ENCODE measurements at regions not wholly inside any gene's neighbourhood (a gene's known extent, or its start where the extent isn't known, plus 50 kb on each side); places are given as distances from the start of the nearest gene placed in this dataset.

DNA sequence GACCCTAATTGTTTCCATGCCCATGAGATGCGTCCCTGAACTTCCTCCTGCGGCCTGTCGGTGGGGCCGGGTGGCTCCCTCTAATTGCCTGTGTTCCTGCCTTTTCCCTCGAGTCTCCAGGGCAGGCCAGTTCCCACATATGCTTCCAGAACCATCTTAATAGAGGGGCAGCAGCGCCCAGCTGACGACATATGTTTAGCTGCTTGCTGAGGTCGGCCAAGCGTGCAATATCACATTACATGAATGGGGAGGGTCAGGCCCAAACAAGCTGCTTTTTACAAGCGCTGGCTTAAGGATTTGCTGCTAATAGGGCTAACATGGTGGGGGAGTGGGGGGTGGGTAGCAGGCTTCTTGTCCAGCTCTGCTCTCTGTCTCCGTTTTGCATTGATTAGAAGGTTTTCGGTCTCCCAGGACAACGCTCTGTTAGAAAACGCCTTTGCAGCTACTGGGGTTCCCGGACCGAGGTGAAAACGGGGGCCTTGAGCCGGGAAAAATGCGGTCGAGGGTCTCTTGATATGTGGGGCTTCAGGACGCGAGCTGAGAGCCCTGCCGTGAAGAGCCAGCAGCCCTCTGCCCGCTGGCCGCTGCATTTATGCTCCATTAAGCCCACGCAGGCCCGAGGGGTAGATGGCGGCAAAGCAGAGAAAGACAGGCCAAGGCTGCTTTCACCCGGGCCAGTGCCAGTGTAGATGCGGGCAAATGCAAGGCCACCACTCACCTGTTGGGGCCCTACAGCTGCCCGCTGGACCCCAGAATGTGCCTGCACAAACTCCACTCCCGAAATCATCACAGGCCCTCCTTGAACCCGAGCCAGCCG is 308.5 kb downstream of the BMP7 start:
- DNase-seq (ENCODE audit: low spot score): no peak

- no peak for DNase-seq (ENCODE audit: low spot score)
Measured at GRCh38 chr20:56964901-56965300, 301.5 kb downstream of the BMP7 start.

DNA sequence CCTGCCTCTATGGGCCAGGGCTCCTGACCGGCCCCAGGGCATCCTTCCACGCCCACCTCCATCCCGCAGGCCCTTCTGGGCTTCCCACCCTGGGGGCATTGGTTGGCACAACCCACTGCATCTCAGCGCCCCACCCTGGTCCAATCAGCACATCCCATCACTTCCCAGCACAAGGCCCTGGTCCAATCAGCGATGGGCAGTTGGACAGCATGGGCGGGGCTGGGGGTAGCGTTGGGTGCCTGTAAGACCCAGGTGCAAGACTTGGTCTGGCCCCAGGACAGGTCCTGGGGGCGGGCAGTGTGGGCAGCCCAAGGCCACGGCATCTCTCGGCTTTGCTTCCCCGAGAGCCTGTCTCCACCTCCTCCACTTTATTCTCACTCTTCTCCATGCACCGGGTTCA is 298.5 kb downstream of the BMP7 start:
- DNase-seq (ENCODE audit: low spot score): no peak

GRCh38 chr20:56968376-56969048 is 297.9 kb downstream of the BMP7 start:
- DNase-seq (ENCODE audit: low spot score): no peak

DNA sequence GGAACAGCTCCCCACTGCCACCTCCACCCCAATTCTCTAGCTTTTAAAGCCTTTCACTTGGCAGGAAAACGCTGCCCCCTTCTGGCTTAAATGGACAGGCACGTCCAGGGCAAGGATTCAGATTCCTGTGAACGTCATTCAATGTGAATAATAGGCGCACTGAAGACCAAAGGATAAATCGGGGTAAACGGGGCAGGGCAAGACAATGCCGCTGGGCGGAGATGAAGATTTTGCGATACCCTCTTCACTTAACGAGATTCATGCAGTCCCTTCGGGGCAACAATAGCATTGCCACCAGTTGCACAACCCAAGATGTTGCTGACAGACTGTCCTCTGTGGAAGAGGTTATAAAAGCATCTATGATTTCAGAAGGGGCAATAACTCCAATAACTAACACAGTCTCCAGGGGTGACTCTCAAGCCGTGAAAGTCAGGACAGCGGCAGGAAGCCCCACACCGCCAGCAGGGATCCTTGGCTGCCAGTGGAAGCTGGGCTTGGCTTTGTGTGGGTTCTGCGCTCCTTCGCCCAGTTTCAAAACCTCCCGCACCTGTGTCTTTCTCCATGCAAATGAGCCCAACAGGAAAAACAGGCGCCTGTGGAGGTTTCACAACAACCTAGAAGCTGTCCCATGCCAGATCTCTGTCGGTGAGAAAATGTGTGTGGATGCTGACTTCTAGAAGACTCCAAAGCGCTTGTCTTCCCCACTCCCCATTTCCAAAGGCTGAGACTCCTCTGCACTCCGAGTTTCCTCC is 291.8 kb downstream of the BMP7 start:
- DNase-seq (ENCODE audit: low spot score): peak; percentile 28

DNA sequence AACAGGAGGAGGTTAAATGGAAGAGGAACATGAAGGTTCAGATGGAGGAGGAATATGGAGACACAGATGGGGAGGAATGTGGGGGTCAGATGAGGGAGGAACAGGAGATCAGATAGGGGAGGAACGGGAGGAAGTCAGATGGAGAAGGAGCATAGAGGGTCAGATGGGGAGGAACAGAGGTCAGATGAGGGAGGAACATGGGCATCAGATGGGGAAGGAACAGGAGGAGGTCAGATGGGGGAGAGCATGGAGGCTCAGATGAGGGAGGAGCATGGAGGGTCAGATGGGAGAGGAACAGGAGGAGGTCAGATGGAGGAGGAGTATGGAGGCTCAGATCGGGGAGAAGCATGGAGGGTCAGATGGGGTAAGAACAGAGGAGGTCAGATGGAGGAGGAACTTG is 290.6 kb downstream of the BMP7 start:
- DNase-seq (ENCODE audit: low spot score): no peak

DNA sequence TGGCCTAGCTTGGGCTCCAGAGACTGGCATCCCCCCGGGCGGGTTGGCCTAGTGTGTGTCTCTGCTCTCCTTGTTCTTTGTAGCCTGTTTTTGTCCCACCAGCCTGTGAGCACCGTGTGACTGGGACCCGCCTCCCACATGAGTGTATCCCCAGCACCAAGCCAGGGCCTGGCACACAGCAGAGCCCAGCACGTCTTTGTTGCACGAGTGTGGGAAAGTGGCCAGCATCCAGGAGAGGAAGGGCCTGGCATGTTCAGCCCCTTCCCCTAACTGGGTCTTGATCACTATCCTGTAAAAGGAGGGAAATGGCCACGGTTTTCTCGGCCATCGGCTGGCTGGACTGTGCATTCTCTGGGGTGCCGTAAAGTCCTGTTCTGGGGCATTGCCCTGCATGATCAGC is 290.1 kb downstream of the BMP7 start:
- DNase-seq (ENCODE audit: low spot score): no peak

DNA sequence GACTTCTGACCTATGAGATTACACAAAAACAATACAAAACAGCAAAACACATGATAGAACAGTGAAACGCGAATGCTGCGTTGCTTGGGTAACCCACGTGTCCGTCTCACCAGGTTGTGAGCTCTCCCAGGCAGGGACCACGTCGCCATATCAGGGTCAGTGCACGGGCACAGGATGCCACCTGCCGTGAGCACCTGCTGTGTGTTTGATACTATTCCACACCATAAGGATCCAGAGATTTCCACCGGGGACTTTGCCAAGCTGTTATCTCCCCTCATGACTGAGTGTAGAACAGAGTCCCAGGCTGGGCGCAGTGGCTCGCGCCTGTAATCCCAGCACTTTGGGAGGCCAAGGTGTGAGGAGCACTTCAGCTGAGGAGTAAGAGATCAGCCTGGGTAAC is 288.0 kb downstream of the BMP7 start:
- DNase-seq (ENCODE audit: low spot score): no peak

DNA sequence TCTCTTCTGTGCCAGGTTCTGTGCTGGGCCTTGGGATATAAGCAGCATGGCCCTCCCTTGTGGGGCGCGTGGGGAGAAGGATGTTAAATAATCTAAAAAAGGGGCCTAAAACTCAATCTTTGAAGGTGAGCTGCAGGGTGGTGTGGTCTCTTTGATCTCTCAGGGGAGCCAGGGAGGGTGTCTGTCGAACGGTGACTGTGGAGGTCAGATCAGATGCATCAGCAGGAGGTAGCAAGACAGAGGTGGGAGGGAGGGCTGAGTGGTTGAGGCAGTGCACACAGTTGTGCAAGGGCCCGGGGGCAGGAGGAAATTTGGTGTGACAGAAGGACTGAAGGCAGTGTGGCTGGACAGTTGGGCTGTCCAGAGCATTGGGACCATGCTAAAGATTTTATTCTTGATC is 287.3 kb downstream of the BMP7 start:
- DNase-seq (ENCODE audit: low spot score): no peak

- DNase-seq (ENCODE audit: low spot score): no peak
Measured at GRCh38 chr20:56981301-56981700, 285.1 kb downstream of the BMP7 start.

GRCh38 chr20:56983813-56984212 is 282.6 kb downstream of the BMP7 start:
- no peak for DNase-seq (ENCODE audit: low spot score)

- no peak for DNase-seq (ENCODE audit: low spot score)
Measured at GRCh38 chr20:56985066-56985685, 281.3 kb downstream of the BMP7 start.

DNA sequence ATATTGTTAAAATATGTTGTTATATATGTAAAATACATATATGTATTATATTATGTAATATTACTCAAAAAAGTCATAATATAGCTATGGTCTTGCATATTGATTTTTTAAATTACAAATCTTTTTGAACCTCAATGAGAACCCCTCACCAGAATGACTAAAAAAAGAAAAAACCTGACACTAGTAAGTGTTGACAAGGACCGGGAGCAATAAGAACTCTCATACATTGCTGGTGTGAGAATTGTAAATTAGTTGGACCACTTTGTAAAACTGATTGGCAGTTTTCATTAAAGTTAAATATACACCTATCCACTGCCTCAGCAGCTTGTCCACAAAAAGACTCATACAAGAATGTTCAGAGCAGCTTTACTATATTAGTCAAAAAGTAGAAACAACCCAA is 280.0 kb downstream of the BMP7 start:
- DNase-seq (ENCODE audit: low spot score): no peak

DNA sequence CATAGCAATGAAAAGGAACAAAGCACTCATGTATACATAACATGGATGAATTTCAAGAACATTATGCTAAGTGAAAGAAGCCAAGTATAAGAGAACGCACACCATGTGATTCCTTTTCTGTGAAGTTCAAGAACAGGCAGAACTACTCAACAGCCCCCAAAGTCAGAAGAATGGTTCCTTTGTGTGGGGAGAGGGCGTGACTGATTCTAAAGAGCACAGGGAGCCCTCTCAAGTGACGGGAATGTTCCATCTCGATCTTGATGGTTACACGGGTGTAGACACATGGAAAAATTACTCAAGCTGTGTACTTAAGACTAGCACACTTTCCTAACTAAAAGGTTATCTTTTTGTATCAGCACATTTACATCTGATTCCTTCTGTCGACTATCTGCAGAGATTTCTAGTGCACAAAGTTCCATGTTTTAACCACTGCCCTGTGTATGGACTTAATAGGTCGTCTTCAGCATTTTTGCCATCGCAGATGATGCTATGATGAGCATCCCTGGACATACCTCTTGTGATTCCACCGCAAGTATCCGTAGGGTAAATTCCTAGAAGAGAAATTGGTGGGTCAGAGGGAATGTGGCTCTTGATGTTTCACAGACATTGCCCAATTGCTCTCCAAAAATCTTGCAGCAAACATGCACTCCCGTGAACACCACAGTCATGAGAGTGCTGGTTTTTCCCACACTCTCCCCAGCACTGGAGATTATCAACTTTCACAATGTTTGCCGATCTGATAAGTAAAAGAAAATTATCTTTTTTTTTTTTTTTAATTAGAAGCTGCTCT is 279.3 kb downstream of the BMP7 start:
- no peak for DNase-seq (ENCODE audit: low spot score)

GRCh38 chr20:56987986-56988385 is 278.5 kb downstream of the BMP7 start:
- DNase-seq (ENCODE audit: low spot score): no peak

DNA sequence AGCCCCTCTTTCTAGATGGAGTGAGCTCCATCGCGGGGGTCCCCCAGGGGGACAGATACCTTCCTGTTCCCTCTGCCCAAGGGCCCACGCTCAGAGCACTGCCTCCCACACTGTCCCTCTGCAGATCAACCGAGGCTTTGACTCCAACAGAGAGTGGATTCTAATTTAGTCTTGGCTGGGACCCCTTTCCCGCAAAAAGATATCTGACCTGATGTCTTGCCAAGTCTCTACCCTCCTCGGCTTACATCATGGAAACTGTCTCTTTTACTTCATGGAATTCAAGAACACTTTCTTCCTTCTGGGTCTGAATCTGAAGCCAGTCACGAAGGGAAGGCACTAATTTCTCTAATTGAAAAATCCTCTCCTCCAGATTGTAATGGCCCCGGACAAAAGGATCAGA is 278.0 kb downstream of the BMP7 start:
- DNase-seq (ENCODE audit: low spot score): no peak

- DNase-seq (ENCODE audit: low spot score): no peak
Measured at GRCh38 chr20:56989516-56989915, 276.9 kb downstream of the BMP7 start.

GRCh38 chr20:56993020-56993559 is 273.4 kb downstream of the BMP7 start:
- DNase-seq (ENCODE audit: low spot score): no peak

- DNase-seq (ENCODE audit: low spot score): no peak
Measured at GRCh38 chr20:56994006-56994405, 272.4 kb downstream of the BMP7 start.

DNA sequence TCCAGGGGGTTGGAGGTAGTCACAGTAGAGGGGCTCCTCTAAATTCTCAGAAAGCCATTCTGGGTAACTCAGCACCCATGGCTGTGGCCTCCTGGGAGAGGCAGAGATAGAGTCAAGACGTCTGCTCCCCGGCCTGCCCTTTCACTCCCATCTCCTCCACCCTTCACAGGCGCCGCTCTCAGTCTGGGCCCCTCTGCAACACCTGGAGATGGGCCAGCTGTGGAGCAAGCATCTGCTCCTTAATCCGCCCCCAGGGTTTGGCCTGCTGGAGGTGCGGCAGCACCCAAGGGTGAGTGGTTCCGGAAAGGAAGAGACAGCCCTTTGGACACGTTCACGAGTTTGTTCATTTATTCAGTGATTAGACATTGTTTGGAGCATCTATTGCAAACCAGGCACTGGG is 271.3 kb downstream of the BMP7 start:
- DNase-seq (ENCODE audit: low spot score): no peak

GRCh38 chr20:56995635-56996075 is 270.8 kb downstream of the BMP7 start:
- DNase-seq (ENCODE audit: low spot score): peak; percentile 62

Data from HuH-7 (cell line).